A204.1 (cell line): ENCODE measurements at regions not wholly inside any gene's neighbourhood (a gene's known extent, or its start where the extent isn't known, plus 50 kb on each side); places are given as distances from the start of the nearest gene placed in this dataset.

Source experiments
- FAIRE-seq: peaks from 2 replicates; lab custom pipeline; 2012; peaks lifted over from hg19 to GRCh38; lab: Jason Lieb, UNC

DNA sequence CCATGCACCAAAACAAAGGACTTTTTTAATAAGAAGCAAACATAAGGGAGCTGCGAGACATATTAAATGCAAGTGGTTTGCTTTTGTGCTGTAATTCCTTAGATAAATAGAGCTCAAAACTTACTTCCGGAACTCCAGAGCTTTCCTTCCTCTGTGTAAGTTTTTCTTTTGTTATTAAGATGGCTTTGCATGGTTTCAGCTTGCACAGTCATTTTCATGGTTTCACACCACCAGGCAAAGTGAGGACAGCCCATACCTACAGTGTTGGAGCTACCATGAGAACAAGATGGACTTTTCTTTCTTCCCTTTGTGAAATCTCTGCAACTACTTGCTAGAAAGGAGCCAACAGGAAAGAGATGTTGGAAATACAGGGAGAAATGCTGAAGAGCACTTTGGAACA, 368.0 kb downstream of the SETD4 start:
- no peak for FAIRE-seq

DNA sequence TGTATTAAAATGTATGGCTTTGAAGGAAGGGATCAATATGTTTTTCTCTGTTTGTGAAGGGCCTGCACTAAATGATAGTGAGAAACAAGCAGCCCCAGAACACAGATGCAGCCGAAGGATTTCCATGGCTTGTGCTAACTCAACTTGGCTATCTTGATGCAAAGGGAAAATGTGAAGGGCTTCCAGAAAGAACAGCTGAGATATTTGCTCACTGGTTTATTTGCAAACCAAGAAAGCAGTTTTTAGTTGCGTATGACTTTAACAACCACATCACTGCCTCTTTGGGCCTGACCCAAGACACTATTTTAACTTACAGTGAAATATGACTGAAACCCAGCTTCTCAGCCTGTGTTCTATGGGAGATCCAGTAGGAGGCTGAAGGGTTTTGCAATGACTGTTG, 369.9 kb downstream of the SETD4 start:
- FAIRE-seq, result no peak

DNA sequence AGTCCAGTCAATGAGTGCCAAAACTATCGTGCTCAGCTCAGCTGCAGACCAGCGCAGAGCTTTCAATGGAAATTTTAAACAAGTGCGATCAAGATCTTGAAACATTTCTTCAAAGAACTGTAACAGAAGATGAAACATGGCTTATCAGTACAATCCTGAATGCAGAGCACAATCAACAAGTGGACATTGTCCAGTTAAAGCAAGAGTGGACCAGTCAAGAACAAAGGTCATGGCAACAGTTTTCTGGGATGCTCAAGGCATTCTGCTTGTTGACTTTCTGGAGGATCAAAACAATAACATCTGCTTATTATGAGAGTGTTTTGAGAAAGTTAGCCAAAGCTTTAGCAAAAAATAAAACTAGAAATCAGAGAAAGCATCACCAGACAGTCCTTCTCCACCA, 374.2 kb downstream of the SETD4 start:
- no peak for FAIRE-seq

DNA sequence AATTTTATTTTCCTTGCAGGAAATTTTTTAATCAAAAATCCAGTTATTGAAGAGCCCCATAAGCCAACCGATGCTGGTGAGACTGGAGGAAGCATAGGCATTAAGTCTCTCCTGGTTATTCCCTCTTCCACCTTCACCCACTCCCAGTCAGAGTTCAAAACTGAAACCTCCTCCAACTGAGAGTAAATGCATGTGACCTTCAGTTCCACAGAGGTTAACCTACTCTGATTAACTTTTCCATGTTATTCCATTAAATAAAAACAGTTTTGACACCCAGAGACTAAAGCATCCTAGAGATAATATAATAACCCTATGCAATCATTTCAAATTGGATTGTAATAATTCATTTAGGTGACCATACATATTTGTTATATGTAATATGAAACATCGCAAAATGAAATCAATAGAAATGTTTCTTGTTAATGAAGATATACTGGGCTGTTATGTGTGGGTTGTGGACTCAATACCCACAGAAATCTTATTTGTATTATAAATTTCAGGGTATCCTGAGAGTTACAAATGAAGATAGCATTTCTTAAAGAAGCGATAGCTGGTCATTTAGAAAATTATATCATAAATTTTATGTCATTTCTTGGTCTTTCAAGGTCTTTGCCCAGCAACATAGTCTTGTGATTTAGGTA, 376.5 kb downstream of the SETD4 start:
- FAIRE-seq, result no peak

DNA sequence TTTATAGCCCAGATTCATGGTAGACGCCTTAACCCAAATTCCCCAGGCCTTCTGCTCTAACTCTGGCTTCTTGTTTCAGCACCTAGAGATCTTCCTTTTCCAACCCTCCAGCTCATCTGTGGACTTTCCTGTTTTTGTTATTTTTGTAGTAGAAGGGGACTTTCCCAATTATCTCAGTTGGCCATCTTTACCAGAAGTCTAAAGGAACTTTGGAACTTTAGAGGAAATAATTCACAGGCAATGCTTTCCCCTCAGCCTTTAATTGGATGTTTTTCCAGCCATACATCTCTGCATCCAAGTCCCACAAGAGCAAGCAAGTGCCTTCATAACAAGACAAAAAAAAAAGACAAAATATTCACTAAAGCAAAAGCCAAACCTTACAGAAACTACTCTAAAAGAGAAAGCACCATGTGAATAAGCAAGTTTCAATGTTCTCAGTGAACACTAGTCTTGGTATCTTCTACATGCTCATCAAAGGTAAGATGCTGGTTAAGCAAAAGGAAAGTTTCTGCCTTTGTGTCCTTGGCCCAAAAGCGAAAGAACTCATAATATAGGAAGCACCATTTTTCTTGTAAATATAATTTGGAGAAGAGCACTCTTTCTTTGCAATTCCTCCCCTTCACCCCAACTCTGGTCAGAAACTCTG, 377.3 kb downstream of the SETD4 start:
- FAIRE-seq, result no peak

DNA sequence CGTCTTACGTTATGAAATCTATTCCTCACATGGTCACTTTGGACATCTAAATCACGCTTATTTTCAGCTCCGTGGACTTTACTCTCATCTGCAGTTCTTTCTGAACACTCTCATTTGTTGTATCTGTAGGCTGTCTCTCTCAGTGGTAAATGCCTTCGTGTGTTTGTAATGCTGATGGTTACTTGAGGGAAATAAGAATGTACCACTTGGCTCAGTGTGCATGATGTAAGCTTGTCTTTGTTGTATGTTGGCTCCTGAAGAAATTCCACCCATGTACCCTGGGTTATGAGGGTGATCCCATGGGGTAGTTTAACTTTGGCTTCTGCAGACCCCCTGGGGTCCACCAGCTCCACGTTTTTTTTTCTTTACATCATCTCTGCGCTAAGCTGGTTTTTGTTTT, 378.4 kb downstream of the SETD4 start:
- no peak for FAIRE-seq

DNA sequence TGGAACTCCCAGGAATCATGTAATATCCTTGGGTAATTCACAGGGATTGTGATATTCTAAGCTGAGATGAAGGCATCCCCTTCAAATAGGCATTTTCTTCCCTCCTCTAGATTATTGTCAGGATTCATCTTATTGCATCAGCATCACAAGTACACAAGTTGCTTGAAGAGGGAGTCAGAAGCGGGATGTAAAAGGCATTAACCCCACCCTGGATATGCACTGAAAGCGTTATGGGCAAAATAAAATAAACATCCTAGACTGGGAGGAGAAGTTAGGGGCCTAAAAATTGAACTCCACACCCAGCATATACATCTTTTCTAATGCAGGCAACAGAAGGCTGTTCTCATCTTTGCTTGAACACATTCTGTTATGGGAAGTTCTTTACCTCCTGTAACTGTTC, 381.2 kb downstream of the SETD4 start:
- FAIRE-seq, result no peak

DNA sequence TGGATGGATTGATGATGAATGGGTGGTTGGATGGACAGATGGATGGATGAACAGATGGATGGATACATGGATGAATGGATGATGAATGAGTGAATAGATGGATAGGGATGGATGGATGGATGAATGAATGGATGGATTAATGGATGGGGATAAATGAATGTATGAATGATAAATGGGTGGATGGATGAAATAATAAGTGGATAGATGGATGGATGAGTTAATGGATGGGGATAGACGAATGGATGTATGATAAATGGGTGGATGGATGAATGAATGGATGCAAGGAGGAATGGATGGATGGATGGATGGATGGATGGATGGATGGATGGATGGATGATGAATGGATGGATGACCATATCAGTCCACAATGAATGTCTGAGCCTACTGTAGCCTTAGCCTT, 381.9 kb downstream of the SETD4 start:
- FAIRE-seq, result no peak

DNA sequence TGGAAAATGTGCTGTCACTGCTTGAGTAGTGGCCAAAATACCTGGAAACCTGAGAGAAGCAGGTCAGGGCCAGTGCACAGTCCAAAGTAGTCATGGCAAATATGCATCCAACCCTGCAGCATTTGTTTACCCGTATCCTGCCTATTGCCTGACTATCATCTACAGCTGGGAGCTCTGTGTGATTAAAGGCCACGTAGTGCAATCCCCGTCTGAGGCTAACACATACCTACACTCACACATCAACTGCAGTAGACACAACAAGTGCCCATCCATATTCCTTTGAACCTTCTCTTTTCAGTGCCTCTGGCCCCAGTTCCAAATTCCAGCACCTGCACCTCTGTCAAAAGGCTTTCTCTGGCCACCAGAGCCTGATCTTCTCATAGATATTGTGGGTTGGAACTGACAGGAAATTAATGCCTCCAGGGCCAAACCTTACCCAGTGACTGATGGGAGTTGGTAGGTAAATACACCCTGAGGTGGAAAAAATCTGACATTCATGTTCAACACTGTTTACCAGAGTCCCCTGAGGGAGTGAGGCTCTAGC, 383.0 kb downstream of the SETD4 start:
- no peak for FAIRE-seq

DNA sequence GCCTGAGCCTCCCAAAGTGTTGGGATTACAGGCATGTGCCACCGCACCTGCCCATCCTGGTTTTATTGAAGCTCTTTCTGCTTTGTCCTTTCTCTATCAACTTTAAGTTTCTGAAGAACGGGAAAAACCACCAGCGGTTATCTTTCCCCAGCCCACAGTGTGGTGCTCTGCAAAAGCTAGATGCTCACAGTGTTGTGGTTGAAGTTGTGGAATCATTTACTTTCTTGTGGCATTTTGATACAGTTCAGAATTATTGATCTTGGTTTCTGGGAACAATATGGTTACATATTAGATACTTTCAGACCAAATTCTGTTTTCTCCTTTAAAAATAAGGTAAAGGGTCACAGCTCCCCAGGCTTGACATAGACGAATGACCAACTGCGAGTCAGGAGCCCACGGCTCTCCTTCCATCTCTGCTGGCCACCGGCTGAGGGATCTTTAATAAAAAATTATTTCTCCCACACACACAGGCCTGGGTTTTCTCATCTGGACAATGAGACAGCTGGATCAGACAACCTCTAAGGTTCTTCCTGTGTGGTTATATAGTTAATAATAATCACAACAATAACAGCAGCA, 385.3 kb downstream of the SETD4 start:
- FAIRE-seq, result no peak

DNA sequence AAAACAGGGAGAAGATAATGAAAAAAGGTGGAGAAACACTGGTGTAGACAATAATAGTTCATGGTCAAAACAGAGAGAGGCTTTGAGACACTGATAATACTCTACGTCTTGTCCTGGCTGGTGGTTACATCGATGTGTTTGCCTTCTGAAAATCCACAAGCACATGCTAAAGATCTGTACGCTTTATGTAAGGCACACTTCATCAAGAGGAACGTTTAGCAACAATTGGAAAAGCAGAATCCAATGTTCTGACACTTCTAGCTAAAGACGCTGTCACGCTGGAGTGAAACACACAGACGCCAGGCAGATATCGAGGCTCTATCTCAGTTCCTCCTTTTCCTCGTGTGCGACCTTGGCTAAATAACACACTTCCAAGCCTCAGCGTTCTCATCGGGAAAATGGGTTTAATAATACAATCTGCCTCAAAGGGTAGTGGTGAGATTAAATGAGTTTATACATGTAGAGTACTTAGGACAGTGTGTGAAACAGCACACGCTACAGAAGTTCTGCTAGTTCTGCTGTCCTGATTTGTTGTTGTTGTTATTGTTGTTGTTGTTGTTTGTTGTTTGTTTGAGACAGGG, 386.1 kb downstream of the SETD4 start:
- no peak for FAIRE-seq

DNA sequence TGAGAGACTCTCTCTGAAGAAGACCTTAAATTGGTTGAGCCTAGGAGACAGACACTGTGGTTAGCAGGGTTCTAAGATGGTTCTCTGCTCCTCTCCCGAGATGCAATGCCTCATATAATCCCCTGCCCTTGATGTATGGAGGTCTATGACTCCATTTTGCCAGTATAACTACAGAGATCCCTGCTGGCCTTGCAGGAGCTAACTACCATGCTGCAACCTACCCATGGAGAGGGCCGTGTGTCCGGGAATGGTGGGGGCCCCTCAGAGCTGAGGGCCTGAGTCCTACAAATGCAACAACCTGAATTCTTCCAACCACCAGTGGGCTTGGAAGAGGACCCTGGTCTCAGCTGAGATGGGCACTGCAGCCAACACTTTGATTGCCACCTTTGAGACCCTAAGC, 388.0 kb downstream of the SETD4 start:
- no peak for FAIRE-seq

DNA sequence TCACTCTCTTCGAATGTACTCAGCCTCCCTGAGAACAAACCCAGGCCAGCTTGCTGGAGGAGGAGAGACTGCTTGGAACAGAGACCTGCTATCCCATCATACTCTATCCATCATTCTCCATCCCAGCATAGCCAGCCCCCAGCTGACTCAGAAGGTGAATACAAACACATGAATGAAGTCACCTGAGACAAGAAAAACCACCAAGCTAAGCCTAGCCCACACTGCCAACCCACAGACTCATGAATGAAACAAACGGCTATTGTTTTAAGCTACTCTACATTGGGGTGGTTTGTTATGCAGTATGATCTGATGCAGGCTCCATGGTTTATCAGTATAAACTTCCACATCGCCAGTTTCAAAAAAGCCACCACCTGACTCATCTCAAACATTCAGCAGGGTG, 395.6 kb downstream of the SETD4 start:
- FAIRE-seq, result no peak

DNA sequence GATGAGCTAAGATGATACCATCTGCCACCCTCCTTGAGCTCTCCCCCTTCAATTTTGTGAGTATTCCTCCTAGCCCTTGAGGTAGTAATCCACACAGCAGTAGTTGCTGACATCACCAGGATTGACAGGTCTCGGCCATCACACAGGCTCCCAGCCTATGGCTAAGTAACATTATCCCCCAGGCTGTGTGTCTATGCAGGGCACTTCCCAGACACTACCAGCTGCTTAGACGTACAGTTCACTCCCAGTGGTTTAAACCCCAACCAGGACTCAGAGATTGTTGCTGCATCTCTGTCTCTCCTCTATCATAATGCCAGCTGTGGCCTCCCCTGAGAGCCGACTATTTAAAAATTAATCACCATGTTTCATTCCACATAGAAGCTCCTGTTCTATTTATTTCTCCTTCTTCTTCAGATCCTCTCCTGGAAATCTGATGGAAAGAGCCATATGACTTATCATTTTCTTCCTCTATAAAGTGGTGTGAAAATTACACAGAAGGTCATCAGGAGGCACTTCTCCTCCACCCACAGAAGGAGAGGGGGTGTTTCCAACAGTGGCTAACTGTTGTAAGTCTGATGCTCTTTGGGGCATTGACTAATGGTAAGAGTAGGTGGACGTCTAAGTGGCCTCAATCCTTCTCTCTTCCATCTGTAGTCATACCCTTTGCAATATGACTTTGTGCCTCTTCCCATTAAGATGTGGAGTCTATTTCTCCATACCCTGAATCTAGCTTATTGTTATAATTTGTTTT, 396.3 kb downstream of the SETD4 start:
- no peak for FAIRE-seq

DNA sequence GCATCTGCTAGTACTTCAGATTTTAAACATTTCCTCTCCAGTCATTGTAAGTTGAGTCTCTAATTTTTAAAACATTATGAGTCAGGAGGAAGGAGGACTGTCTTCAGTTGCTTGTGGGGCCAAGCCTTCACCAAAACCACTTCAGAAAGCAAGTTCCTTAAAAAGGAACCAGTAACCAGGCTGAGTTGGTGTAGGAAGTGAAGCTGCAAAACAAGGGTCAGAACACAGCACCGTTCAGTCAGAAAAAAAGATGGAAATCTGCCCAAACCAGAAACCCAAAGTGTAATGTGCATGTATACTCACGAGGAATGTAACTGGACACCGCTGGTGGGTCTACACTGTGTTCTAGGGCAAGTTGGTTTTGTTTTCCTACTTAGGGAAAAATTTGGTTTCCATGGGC, 402.1 kb downstream of the SETD4 start:
- no peak for FAIRE-seq

DNA sequence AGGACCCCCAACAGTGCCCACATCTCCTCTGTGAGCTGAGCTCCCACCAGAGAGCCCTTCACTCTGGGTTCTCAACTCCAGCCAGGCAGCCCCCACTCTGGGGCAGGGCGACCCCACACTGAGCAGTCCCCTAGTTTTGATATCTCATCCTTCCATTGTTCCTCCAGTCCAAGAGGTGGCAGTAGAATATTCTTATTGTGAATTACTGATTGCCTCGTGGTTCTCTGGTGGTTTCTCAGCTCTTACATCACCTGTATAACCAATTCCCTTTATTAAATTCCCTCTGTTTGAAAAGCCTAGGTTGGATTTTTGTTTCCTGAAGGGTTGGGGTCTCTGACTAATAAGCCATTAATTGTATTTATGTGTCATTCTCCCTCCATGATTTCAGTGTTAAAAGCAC, 407.5 kb downstream of the SETD4 start:
- no peak for FAIRE-seq

DNA sequence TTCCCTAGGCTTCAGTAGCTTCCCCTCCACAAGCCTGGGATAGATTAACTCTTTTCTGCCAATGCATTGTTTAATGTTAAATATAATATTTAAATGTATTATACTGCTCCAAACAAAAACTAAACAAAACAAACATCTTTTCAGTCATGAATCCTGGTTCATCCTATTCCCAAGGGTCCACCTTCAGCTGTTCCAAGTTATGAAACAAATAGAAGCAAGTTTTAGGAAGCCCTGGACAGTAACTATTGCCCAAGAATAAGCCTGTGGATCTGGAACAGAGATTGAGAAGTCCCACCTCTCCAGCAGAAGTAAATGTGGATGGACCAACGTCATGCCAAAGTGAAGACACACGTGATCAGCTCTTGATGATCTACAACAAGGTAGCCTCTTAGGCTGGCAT, 408.1 kb downstream of the SETD4 start:
- FAIRE-seq, result no peak

DNA sequence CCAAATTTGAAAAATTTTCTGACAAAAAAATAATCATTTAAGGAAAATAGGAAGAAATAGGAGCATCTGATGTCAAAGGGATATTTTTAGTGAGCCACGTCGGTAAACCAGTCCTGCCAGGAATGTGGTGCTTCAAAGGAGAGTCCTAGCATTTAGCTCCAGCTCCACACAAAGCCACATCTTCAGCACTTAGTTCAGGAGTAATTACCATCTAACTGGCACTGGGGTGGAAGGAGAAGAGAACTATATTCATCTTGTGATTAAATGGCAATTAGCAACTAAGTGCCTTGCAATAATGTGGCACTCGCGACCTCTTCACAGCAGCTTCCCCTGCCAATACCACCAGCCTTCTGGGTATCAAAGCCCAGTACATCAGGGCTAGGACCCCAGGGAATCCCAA, 409.1 kb downstream of the SETD4 start:
- FAIRE-seq, result no peak

DNA sequence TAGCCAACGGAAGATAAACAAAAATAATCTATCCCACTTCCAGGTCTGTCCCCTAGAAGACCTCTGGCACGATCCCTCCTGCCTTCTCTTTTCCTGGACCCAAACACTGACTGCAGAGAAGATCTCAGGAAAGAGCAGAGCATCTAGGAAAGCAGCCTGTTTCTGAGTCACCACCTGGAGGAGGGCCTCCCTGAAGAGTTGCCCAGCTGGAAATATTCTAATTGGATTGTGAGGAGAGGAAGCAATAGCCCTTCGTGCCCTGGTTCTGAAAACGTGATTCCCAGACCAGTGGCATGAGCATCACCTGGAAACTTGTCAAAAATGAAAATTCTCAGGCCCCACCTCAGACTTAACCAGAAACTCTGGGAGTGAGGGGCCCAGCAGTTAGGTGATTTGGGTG, 411.1 kb downstream of the SETD4 start:
- FAIRE-seq, result no peak

DNA sequence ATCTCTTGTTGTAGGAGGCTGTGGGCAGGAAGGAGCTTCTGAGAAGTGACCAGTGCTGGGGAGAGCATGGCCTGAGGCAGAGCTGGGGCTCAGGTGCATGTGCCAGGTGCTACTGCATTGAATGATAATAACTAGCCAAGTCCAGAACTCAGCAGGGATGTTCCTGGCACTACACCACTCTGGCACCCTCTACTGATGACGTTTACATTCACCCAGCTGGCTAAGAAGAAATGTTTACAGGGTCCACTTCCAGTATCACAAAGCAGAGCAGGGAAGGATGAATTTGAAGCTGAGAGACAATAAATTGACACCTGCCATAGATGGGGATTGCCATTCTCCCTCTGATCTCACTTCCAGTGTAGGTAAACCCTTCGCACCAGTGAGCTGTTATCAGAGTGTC, 411.8 kb downstream of the SETD4 start:
- no peak for FAIRE-seq

DNA sequence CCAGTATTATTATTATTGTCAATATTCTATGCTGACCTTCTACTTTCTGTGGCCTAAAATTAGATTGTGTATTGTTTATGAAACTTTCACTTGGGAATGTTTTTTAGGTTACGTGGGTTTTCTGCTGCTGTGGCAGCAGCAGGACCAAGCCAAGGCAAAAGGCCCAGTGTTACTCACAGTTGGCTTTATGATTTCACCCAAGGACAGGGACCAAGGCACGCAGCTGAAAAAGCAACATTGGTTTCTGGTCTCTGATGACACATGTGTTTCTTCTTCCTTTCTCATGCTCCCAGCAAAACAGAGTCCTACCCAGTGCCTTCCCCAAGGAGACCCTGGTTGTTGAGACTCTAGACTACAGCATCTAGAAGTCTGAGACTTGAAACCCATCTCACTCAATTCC, 413.7 kb downstream of the SETD4 start:
- no peak for FAIRE-seq

DNA sequence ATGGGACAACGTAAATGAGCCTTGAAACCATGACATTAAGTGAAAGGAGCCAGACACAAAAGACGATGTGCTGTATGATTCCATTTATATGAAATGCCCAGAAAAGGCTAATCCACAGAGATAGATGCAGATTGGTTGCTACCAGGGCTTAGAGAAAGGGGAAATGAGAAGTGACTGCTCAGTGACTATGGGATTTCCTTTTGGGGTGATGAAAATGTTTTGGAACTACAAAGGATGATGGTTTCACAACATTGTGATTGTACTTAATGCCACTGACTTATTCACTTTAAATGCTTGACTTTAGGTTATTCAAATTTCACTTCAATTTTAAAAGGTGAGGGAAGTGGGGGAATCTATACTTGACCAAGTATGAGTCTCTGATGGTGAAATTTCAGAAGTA, 414.3 kb downstream of the SETD4 start:
- no peak for FAIRE-seq

DNA sequence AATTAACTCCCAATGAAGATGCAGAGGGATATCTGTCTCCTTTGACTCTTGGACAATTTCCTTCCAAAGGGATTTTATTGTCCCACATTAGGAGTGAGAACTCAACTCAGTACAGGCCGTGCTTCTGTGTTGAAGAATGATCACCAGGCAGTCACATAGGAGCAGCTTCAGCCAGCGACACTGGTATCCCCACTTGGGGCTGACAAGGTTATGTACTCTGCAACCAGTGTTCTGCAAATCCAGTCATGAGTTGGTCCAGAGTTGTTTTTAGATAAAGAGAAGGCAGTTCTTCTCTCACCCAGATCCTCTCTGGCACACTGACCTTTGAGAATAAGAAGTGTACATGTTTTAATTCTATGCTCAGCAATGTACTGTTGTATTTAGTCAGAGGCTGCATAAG, 415.8 kb downstream of the SETD4 start:
- FAIRE-seq, result no peak
